ENCODE measurements at regions not wholly inside any gene's neighbourhood (a gene's known extent, or its start where the extent isn't known, plus 50 kb on each side); places are given as distances from the start of the nearest gene placed in this dataset.
"Not testable (repeated sequence)": the region's sequence is repeated elsewhere in the genome, so short reads cannot be mapped to it uniquely, and the experiment has no call there.

GRCh38 chr10:8359467-8359866 is 305.0 kb downstream of the GATA3 start:
- no peak for DNase-seq (ENCODE audit: extremely low read depth in 1 of 11, low read depth in 9 of 11, low spot score in 4 of 11)

DNA sequence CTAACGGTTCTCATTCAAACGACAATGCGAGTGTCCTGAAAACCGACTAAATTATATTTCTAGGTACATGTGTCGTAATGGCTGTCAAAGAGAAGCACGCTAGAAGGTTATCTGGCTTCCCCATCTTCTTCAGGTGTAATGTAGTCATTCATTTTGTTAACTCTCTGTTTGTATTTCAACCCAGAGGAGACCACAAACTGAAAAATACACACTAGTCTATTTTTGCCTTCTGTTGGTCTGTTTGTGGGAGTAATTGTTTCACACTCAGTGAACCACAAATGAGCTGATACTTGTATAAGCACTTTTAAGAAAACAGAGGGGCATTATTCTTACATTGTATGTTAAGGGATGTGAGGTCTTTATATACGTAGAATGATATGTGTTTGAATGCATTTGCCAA is 305.9 kb downstream of the GATA3 start:
- DNase-seq (ENCODE audit: extremely low read depth in 1 of 11, low read depth in 9 of 11, low spot score in 4 of 11), result no peak

- DNase-seq (ENCODE audit: extremely low read depth in 1 of 11, low read depth in 9 of 11, low spot score in 4 of 11), result no peak
These were observed 306.5 kb downstream of the GATA3 start for GRCh38 chr10:8360814-8361509.

- DNase-seq (ENCODE audit: extremely low read depth in 1 of 11, low read depth in 9 of 11, low spot score in 4 of 11), result no peak
These were observed 307.0 kb downstream of the GATA3 start for GRCh38 chr10:8361510-8361844.

DNA sequence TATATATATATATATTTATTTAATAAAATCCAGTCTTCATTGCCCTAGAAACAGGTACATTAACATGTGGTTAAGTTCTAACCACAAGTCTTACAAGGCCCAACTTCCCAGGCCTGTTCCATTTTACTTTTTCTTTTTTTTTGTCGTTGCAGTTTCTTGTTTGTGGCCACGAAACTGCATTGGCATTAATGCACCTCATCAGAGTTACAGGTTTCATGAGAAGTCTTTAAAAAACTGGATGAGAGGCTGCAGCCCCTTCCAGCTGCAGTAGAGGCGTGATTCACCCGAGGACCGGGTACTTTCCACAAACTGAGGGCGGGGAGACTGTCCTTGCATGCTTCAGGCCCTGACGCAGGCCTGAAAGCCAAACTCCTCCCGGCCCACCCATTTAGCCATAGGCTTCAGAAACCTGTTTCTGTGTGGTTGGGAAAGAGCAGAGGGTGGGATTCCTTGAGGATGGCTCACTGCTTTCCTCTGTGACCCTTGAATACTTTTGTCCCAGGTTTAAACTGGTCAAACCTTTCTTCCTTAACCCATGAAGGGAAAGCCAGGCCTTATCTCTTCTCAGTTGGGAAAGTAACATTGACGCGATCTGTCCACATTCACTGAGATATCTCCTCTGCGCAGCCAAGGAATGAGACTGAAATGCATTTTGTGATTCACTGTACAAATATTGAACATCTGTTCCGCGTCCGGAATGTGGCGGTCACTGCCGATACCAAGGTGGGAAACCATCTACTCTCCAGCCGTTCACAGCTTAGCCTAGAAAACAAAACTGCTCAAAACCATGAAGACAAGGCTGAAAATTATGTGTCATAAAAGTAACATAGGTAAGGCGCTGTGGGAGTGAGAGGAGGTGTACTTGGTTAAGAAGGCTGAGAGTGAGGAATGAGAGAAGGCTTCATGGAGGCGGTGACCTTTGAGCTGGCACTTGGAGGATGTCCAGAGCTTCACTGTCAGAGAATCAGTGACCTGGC is 311.7 kb downstream of the GATA3 start:
- no peak for DNase-seq (ENCODE audit: extremely low read depth in 1 of 11, low read depth in 9 of 11, low spot score in 4 of 11)

- not testable (repeated sequence) for DNase-seq (ENCODE audit: extremely low read depth in 1 of 11, low read depth in 9 of 11, low spot score in 4 of 11)
These were observed 313.4 kb downstream of the GATA3 start for GRCh38 chr10:8367672-8368411.

DNA sequence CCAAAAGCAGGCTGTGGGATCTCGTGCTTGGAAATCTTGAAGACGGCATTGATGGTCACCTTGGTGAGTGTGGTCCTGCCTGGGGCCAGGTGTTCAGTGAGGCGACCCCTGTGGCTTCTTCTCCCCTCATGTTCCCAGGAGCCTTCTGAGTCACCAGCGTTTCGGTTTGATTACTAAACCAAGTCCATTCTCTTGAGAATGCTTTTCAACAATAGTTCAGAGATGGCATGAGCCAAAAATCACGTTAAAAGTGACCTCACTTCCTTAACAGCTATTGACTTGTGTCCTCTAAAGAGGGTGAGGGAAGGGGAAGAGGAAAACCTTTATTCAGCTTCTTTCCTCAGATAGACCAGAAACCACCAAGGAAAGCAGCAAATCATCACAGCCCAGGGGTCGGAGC is 315.2 kb downstream of the GATA3 start:
- DNase-seq (ENCODE audit: extremely low read depth in 1 of 11, low read depth in 9 of 11, low spot score in 4 of 11), result no peak

GRCh38 chr10:8374334-8374733 is 319.8 kb downstream of the GATA3 start:
- DNase-seq (ENCODE audit: extremely low read depth in 1 of 11, low read depth in 9 of 11, low spot score in 4 of 11), result no peak

- DNase-seq (ENCODE audit: extremely low read depth in 1 of 11, low read depth in 9 of 11, low spot score in 4 of 11), result no peak
These were observed 320.6 kb downstream of the GATA3 start for GRCh38 chr10:8375137-8375536.

DNA sequence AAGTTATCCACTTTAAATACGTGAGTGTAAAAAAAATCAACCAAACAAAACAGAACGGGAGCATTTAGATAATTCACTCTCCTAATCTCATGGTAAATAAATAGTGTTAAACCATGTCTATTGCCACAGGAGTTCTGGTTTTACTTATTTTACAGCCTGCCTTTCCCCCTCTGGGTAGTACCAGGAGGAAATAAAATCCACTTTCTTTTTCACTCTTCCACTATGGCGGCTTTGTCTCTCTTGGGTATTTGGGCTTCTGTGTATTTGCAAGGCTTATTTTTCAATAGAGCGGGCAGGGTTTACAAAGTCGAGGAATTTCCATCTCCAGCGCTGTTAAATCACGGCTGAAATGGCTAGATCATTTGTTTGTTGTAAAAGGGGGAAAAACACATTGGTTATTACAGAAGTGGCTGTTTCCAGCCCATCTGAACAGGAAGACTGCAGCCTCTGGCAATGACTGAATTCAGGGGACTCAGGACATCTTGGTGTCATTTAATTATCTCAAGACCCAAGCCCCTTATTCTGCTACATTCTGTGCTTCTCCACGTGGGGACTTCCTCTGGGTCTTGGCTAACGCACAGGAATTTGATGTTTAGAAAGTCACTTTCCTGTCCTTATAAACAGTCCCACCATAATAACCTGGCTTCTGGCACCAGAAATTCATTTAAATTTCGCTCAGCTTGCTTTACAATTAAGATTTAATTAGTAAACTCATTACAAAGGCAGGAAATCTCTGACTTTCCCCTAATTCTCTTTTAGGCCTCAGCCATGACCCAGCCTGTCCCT is 323.9 kb downstream of the GATA3 start:
- DNase-seq (ENCODE audit: extremely low read depth in 1 of 11, low read depth in 9 of 11, low spot score in 4 of 11), result no peak

- DNase-seq (ENCODE audit: extremely low read depth in 1 of 11, low read depth in 9 of 11, low spot score in 4 of 11), result peak in 5 of 11 donors; percentile 5 to 20 (median 7)
These were observed 325.7 kb downstream of the GATA3 start for GRCh38 chr10:8379906-8380832.

DNA sequence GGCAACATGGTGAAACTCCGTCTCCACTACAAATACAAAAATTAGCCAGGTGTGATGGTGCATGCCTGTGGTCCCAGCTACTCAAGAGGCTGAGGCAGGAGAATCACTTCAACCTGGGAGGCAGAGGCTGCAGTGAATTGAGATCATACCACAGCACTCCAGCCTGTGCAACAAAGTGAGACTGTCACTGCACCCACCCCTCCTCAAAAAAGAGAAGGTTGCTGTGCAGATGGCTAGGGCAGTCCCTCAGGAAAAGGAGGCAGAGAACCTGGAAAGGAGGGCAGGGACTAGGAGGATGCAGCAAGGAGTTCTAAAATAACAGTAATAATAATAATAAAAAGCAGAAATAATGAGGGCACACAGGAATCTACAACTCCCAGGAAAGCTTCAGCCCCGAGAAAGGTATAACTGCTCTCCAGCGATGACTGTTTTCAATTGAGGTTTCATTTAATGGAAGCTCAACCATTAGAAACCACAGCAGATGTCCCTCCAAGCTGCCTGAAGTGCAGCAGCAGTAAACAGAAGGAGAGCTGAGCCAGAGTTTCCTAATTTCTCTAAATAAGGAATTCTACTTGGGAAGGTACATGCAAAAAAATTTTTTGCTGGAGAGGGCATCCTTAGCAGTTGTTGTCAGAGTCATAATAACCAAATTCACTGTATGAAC is 326.5 kb downstream of the GATA3 start:
- DNase-seq (ENCODE audit: extremely low read depth in 1 of 11, low read depth in 9 of 11, low spot score in 4 of 11), result no peak

GRCh38 chr10:8386781-8387180 is 332.3 kb downstream of the GATA3 start:
- no peak for DNase-seq (ENCODE audit: extremely low read depth in 1 of 11, low read depth in 9 of 11, low spot score in 4 of 11)

- no peak for DNase-seq (ENCODE audit: extremely low read depth in 1 of 11, low read depth in 9 of 11, low spot score in 4 of 11)
These were observed 335.1 kb downstream of the GATA3 start for GRCh38 chr10:8389630-8390029.

DNA sequence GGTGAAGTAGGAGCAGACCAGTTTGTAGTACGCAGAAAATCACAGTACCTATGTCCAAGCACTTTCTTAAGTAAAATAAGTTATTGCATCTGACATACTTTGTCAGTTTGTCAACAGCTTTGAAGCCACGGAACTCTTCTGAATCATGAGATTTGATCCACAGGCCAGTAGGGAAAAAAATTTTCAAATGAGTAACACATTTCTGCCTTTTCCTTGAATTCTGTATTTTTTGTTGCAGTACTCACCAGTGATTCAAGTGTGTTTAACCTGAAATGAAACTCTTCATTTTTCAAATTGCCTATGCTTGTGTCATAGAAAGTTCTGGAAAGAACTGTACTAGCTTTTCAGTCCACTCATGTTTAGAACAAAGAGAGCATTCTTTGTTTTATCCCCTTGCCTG is 337.7 kb downstream of the GATA3 start:
- DNase-seq (ENCODE audit: extremely low read depth in 1 of 11, low read depth in 9 of 11, low spot score in 4 of 11), result no peak

DNA sequence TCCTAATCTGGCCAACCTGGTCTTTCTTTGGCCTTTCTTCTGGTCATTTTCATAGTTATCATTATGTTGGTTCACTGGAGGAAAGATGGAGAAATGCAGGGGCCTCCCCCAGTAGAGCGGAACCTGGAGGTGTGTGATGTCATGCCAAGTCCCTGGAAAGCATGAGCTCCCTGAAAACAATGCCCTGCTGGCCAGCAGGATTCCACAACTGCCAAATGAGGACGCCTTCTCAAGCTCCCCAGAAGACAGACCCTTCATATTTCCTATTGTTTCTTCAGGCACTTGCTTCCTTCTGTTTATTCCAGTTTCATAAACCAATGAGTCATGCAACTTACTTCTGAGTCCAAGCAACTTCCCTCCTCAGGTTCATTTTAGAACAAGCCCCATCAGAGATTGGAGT is 339.0 kb downstream of the GATA3 start:
- no peak for DNase-seq (ENCODE audit: extremely low read depth in 1 of 11, low read depth in 9 of 11, low spot score in 4 of 11)

GRCh38 chr10:8396675-8397074 is 342.2 kb downstream of the GATA3 start:
- no peak for DNase-seq (ENCODE audit: extremely low read depth in 1 of 11, low read depth in 9 of 11, low spot score in 4 of 11)

DNA sequence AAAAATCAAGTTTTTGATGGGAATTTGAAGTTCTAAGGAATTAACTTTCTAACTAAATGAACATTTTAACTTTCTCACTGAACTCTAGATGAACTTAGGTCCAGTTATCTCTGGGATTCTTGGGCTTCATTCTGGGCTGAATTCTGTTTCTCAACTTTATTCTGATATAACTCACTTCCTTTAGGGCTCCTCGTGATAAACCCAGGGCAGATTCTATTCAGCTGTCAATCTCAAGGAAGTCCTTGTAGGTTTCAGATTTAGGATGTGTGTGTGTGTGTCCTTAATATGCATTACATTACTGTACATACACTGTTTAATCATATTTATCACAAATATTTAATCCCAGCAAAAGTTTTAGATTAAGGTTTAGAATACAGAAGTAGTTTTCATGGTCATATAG is 344.3 kb downstream of the GATA3 start:
- no peak for DNase-seq (ENCODE audit: extremely low read depth in 1 of 11, low read depth in 9 of 11, low spot score in 4 of 11)

Measured in renal cortex interstitium (tissue), 11 donors.